ENCODE measurements at regions not wholly inside any gene's neighbourhood (a gene's known extent, or its start where the extent isn't known, plus 50 kb on each side); places are given as distances from the start of the nearest gene placed in this dataset.

GRCh38 chr3:195003006-195003892, 267.7 kb downstream of the XXYLT1 start:
- Histone ChIP-seq H3K36me3 (ENCODE audit: insufficient read depth, low read length, poor library complexity, severe bottlenecking) (no peaks in the 10 kb centered on the region), H3K4me3 (ENCODE audit: low read depth, low read length, poor library complexity, severe bottlenecking) (peak overlapping the region; percentile 18), H3K27ac (ENCODE audit: low read depth, low read length, poor library complexity, severe bottlenecking) (peak overlapping the region; percentile 96), H3K4me1 (ENCODE audit: insufficient read depth, low read length, poor library complexity, severe bottlenecking) (peaks cover 51% of the 10 kb centered on the region), H3K27me3 (replicated peaks; ENCODE audit: insufficient read depth, low read depth, low read length, poor library complexity) (no peaks in the 10 kb centered on the region), H3K9me3 (ENCODE audit: low read depth, low read length, poor library complexity, severe bottlenecking) (no peaks in the 10 kb centered on the region)
- POLR2A ChIA-PET (ENCODE audit: low non-redundant PET): no interaction called here
- BruUV-seq (replicated peaks): no TSS peak
- CTCF ChIA-PET: interaction anchor here (0.6 kb wide), 1 partner anchor 321 kb away, joined by 3 read pairs; no protein-coding TSS in a partner anchor
- peak; percentile 91 for DNase-seq (ENCODE audit: low spot score)
- intact Hi-C loops (cut with micrococcal nuclease; ENCODE audit: unreplicated experiment): loop anchor here (5.0 kb wide), 2 partner anchors 99 to 259 kb away; no protein-coding TSS in a partner anchor
- TF ChIP-seq, protein P1, sequence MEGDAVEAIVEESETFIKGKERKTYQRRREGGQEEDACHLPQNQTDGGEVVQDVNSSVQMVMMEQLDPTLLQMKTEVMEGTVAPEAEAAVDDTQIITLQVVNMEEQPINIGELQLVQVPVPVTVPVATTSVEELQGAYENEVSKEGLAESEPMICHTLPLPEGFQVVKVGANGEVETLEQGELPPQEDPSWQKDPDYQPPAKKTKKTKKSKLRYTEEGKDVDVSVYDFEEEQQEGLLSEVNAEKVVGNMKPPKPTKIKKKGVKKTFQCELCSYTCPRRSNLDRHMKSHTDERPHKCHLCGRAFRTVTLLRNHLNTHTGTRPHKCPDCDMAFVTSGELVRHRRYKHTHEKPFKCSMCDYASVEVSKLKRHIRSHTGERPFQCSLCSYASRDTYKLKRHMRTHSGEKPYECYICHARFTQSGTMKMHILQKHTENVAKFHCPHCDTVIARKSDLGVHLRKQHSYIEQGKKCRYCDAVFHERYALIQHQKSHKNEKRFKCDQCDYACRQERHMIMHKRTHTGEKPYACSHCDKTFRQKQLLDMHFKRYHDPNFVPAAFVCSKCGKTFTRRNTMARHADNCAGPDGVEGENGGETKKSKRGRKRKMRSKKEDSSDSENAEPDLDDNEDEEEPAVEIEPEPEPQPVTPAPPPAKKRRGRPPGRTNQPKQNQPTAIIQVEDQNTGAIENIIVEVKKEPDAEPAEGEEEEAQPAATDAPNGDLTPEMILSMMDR (conservative IDR thresholded peaks at IDR 0.05; ENCODE audit: low read depth, low read length): no peak
- no peak for TF ChIP-seq EZH2 (IDR thresholded peaks at IDR 0.05; ENCODE audit: borderline replicate concordance, low read depth, low read length, poor library complexity, severe bottlenecking)

GRCh38 chr3:195003893-195004289, 267.1 kb downstream of the XXYLT1 start:
- H3K27me3 ChIP-seq (replicated peaks; ENCODE audit: insufficient read depth, low read depth, low read length, poor library complexity): no peaks in the 10 kb centered on the region
- intact Hi-C loops (cut with micrococcal nuclease; ENCODE audit: unreplicated experiment): loop anchor here (5.0 kb wide), 2 partner anchors 98 to 258 kb away; no protein-coding TSS in a partner anchor
- ChIA-PET POLR2A (ENCODE audit: low non-redundant PET) (no interaction called here), CTCF (no interaction called here)
- BruUV-seq (replicated peaks): no TSS peak
- peak overlapping the region; percentile 96 for H3K27ac ChIP-seq (ENCODE audit: low read depth, low read length, poor library complexity, severe bottlenecking)
- TF ChIP-seq, protein P1 (conservative IDR thresholded peaks at IDR 0.05; ENCODE audit: low read depth, low read length): no peak
- TF ChIP-seq EZH2 (IDR thresholded peaks at IDR 0.05; ENCODE audit: borderline replicate concordance, low read depth, low read length, poor library complexity, severe bottlenecking): no peak
- DNase-seq (ENCODE audit: low spot score): no peak
- no peaks in the 10 kb centered on the region for H3K36me3 ChIP-seq (ENCODE audit: insufficient read depth, low read length, poor library complexity, severe bottlenecking)
- peaks cover 51% of the 10 kb centered on the region for H3K4me1 ChIP-seq (ENCODE audit: insufficient read depth, low read length, poor library complexity, severe bottlenecking)
- H3K4me3 ChIP-seq (ENCODE audit: low read depth, low read length, poor library complexity, severe bottlenecking): no peak overlapping the region
- no peaks in the 10 kb centered on the region for H3K9me3 ChIP-seq (ENCODE audit: low read depth, low read length, poor library complexity, severe bottlenecking)

- intact Hi-C loops (cut with micrococcal nuclease; ENCODE audit: unreplicated experiment): loop anchor here (5.0 kb wide), 2 partner anchors 98 to 258 kb away; no protein-coding TSS in a partner anchor
- Histone ChIP-seq H3K4me3 (ENCODE audit: low read depth, low read length, poor library complexity, severe bottlenecking) (no peak overlapping the region), H3K27me3 (replicated peaks; ENCODE audit: insufficient read depth, low read depth, low read length, poor library complexity) (no peaks in the 10 kb centered on the region), H3K9me3 (ENCODE audit: low read depth, low read length, poor library complexity, severe bottlenecking) (no peaks in the 10 kb centered on the region), H3K4me1 (ENCODE audit: insufficient read depth, low read length, poor library complexity, severe bottlenecking) (peaks cover 51% of the 10 kb centered on the region), H3K36me3 (ENCODE audit: insufficient read depth, low read length, poor library complexity, severe bottlenecking) (no peaks in the 10 kb centered on the region), H3K27ac (ENCODE audit: low read depth, low read length, poor library complexity, severe bottlenecking) (no peak overlapping the region)
- TF ChIP-seq, protein P1 (conservative IDR thresholded peaks at IDR 0.05; ENCODE audit: low read depth, low read length): no peak
- TF ChIP-seq EZH2 (IDR thresholded peaks at IDR 0.05; ENCODE audit: borderline replicate concordance, low read depth, low read length, poor library complexity, severe bottlenecking): no peak
- DNase-seq (ENCODE audit: low spot score): no peak
- CTCF ChIA-PET: no interaction called here
- no TSS peak for BruUV-seq (replicated peaks)
- POLR2A ChIA-PET (ENCODE audit: low non-redundant PET): interaction anchor here (0.6 kb wide), 1 partner anchor 45 kb away, joined by 3 read pairs; no protein-coding TSS in a partner anchor
Measured at GRCh38 chr3:195004512-195005250, 266.3 kb downstream of the XXYLT1 start.
